ENCODE measurements at regions not wholly inside any gene's neighbourhood (a gene's known extent, or its start where the extent isn't known, plus 50 kb on each side); places are given as distances from the start of the nearest gene placed in this dataset.

- TF ChIP-seq POLR2A (IDR thresholded peaks at IDR 0.05; ENCODE audit: low read length) (no peak), GATA1 (IDR thresholded peaks at IDR 0.05; ENCODE audit: low read depth, low read length) (no peak)
Measured at GRCh38 chr5:152262667-152263066, 142.4 kb downstream of the NMUR2 start.

Data from erythroblast (primary cell).